C1 segment of cervical spinal cord (tissue), 14 donors: ENCODE measurements at regions not wholly inside any gene's neighbourhood (a gene's known extent, or its start where the extent isn't known, plus 50 kb on each side); places are given as distances from the start of the nearest gene placed in this dataset.
A peak's percentile ranks its signal among the peaks of the same experiment; 100 is the strongest.

ENCODE experiments used
- DNase-seq, 14 donors: peaks; one replicate each; lab custom pipeline; 2025; lab: John Stamatoyannopoulos, UW

DNA sequence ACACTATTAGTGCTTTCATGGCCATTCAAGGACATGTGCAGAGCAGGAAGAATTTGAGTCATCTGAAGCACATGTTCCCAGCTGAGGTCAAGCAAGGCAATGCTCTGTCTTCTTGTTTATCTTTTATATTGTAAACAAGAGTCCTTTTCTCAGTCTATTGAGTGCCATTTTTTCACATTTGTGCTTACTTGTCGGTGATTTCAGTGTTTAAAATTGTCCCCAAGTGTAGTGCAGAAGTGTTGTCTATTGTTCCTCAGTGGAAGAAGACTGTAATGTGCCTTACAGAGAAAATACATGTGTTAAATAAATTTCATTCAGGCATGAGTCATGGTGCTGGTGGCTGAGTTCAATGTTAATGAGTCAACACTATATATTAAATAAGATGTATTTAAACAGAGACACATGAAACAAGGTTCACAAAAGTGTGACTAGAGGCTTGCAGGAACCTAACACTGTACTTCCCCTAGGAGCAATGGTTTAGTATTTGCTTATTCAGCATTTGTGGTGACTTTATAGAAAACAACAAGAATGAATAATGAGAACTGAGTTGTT lies 391.1 kb downstream of the LRIG3 start:
- no peak for DNase-seq

- no peak for DNase-seq
These were observed 390.2 kb downstream of the LRIG3 start for GRCh38 chr12:58529897-58530741.

- no peak for DNase-seq
These were observed 389.6 kb downstream of the LRIG3 start for GRCh38 chr12:58530742-58531062.

DNA sequence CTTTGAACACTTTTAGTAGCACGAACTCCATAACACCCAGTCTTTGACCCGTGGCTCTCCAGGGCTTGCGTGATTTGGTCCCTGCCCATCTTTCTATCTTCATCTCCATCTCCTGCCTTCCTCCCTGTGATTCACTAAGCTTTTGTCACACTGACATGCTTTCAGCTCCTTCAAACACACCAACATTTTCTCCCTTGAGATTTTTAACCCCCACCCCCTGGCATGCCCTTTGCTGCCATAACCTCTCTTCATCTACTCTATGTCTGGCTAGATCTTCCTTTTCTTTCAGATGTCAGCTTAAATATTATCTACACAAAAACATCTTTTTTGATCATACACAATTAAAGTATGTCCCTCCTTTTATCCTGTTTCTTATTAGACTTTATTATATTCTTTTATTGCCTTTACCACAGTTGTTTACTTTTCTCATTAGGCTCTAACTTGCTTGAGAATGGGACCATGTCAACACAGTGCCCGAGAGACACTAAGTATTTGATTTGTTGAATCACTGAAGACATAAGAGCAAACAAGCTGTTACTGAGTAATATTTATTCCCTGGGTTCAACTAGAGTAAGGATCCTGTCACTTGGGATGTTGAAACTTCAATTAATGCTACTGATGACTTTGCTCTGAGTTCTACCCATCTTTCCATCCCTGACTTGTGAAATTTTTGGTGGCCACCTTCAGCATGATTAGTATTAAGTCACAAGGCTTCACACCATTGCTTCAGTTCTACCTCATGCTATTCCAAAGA lies 387.3 kb downstream of the LRIG3 start:
- no peak for DNase-seq

DNA sequence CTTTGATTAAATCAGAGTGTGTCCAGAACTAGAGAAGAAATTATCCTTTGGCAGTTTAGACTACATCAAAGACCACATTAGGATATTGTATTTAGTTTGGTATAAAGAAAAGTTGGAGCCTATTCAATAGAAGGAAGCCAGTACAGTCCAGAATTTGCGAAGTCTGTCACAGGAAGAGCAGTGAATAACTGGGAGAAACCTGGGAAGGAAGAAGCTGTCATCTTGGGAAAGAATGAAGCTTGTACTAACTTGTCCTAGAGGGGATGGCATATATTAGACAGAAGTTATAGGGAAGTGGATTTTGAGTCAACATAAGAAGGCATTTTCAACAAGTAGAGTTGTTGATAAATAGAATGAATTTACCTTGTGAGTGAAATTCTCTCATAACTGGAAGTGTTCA lies 386.7 kb downstream of the LRIG3 start:
- DNase-seq = no peak

- no peak for DNase-seq
These were observed 383.0 kb downstream of the LRIG3 start for GRCh38 chr12:58537278-58537677.

DNA sequence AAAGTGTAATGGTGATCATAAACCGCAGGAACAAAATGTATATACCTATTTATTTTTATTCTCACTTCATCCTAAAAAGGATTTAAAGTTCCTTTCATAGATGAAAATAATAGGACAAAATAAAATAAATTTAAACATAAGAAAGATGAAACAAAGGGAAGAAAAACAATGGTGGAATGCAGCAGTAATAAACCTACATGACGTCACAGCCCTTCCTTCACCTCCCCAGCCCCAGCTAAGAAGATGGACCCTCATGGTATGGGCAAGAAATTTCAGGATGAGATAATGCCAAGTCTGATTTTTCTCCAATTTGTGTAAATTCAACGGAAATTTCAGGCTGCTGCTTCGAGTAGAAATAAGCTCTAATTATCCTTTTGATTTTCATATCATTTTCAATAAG lies 381.0 kb downstream of the LRIG3 start:
- no peak for DNase-seq

- DNase-seq = peak in 11 of 14 donors; percentile 1 to 57 (median 28)
These were observed 379.6 kb downstream of the LRIG3 start for GRCh38 chr12:58540480-58541299.

DNA sequence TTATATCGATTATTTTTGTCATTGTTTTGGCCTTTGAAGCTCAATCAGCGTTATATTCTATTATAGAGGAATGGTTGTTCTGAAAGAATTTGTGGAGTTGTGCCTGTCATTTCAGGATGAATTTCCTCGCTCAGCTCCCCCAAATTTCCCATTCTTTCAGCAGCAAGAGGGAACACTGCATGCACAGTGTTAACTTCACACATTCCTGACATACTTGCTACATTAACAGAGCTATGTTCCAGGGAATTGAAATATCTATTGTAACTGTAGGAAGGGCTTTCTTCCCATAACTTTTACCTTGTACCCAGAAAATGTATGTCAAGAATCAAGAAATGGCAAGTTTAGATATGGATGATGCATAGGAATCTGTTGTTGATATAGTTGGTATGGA lies 379.0 kb downstream of the LRIG3 start:
- DNase-seq = no peak

DNA sequence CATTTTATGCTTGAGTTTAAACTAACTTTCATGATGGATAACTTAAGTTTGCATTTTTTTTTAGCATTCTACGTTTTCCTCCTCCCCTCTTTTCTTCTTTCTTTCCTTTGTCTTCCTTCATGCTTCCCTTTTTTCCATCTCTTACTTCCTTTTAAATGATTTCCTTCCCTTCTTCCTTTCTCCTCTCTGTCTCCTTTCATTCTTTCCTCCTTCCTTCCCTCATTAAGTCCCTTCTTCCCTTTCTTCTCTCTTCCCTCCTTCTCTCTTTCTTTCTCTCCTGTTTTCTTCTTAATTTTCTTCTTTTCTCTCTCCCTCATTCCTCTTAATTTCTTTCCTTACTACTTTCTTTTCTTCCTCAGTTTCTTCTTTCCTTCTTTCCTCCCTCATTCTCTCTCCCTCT lies 376.0 kb downstream of the LRIG3 start:
- DNase-seq = no peak

DNA sequence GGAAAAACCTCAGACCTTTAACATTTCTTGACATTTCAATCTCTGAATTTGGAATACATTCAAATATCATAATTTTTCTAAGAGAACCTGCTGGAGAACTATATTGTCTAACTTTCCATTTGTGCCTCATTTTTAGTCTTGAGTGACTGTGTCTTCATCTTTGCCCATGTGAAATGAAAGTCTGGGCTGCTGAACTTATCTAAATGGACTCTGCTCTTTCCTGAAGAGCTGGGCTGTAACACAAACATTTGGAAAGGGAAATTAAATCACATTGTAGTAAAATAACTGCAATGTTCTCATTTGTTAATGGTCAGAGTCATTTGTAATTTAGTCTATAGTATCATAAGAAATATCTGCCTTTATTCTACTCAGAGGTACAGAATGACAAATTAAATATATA lies 373.1 kb downstream of the LRIG3 start:
- DNase-seq = no peak

DNA sequence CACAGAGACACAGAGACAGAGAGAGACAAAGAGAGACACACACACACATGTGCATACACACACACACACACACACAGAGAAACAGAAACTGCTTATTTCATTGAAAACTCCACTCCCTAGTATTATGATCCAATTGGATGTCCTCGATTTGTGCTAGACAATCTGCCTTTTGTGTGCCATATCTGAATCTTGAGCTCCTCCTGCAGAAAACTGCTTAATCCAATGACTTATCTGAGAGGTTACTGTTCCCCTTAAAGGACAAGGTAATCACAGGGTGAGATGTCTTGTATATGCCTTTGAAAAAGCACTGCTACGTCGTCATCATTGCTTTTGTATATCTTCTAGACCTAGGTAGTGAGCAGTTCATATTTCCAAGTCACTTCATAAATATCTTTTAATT lies 371.5 kb downstream of the LRIG3 start:
- no peak for DNase-seq

DNA sequence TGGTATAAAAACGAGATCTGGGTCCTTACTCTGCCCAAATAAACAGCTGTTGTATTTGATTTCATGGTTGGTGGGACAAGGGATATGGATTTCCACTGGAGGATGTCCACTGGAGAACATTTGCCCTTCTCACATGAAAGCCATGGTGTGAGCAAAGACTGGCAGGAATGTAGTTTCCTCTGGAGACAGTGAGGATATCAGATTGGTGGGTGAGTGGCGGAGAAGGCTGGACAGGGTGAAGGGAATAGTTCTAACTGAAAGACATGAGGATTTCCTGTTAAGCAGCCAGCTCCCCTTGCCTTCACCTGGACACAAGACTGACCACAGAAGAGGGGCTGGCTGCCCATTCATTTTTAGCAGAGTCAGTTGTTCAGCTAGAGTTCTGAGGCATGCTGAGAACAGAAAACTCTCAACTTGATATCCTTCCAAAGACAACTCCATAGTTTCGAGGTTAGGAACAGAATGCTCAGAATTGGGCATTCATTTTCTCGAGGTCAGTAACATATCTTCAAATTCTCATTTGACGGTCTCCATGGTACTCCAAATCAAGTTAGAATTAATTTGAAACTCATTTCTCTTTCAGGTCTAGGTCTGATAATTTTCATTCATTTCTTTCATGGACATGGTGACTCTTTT lies 365.7 kb downstream of the LRIG3 start:
- no peak for DNase-seq

DNA sequence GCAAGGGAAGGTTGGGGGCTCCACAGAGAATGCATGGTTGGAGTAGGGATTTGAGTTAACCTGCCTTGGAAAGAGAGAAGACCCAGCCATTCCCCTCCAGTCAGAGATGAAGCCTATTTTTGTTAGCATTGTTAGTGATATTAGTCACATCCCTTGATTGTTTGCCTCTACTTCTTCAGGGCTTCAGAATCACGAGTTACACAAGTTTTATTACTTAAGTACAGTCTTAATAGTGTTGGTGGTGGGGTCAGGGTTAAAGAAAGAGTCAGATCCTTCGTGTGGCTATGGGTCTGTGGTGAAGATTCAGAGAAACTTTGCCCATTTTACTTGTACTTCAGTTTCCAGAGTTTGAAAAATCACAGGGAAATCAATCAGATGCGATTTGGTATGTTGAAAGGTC lies 363.1 kb downstream of the LRIG3 start:
- DNase-seq = no peak

GRCh38 chr12:58557661-58558060 lies 362.6 kb downstream of the LRIG3 start:
- DNase-seq = no peak

DNA sequence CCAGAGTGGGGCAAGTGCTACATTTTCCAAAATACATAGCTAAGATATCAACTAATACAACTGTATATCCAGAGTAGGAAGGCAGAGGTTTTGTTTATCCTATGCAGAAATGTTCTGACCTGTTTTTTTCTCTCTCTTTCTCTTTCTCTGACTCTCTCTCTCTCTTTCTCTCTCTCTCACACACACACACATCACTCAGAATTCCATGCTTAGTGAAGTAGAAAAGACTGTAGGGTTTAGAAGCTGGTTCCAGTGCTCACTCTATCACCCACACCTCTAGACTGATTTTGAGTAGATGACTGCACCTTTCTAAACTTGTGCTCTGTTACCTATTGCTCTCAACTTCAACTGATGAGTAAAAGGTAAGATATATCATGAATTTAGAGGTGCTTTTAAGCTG lies 356.7 kb downstream of the LRIG3 start:
- DNase-seq = no peak

GRCh38 chr12:58564721-58565120 lies 355.6 kb downstream of the LRIG3 start:
- no peak for DNase-seq

GRCh38 chr12:58566599-58566998 lies 353.7 kb downstream of the LRIG3 start:
- no peak for DNase-seq

DNA sequence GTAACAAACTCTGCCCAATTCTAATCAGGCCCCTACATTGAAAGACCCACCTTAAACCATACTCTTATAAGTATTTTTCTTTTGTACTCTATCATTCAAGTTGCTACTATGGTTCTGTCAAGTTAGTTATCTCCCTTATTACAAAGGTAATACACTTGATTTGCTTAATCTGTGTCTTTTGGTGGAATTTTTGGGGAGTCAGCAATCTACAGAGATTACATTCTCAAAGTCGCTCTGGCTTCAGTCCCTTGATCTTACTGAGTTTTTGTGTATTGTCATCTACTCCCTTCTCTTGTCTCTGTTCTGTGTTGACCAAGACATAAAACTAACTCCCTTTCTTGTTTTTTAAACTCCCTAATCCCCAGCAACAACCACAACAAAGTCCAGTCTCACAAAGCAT lies 353.1 kb downstream of the LRIG3 start:
- DNase-seq = no peak

GRCh38 chr12:58570411-58570810 lies 349.9 kb downstream of the LRIG3 start:
- DNase-seq = no peak

GRCh38 chr12:58575256-58575655 lies 345.0 kb downstream of the LRIG3 start:
- DNase-seq = no peak

DNA sequence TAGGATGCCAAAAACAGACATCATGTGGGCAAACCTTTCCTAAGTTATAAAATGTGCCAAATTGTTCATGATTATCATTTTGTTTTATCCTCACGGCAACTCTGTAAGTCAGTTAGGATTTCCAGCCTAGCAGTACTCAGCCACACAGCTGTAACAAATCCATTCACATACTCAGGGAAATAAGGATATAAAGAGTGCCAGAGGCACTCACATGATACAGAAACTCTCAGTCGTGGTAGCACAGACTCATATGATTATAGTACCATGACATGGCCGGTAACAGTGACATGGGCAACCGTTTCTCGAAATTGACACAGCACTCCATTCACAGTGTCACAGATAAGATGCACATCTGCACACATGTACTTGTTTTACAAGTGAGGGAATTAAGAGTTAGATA lies 344.2 kb downstream of the LRIG3 start:
- DNase-seq = no peak
